GM12891 (cell line): ENCODE measurements at regions not wholly inside any gene's neighbourhood (a gene's known extent, or its start where the extent isn't known, plus 50 kb on each side); places are given as distances from the start of the nearest gene placed in this dataset.

Source experiments
- POLR2A ChIP-seq: IDR thresholded peaks from 2 replicates; pipeline ENCODE4 v1.6.1; 2011; ENCODE audit warnings: low read depth, low read length, control low read depth
- POU2F2 ChIP-seq: IDR thresholded peaks from 2 replicates; pipeline ENCODE4 v1.6.1; 2011; ENCODE audit warnings: low read depth, mild to moderate bottlenecking, control low read depth, low read length, moderate library complexity

DNA sequence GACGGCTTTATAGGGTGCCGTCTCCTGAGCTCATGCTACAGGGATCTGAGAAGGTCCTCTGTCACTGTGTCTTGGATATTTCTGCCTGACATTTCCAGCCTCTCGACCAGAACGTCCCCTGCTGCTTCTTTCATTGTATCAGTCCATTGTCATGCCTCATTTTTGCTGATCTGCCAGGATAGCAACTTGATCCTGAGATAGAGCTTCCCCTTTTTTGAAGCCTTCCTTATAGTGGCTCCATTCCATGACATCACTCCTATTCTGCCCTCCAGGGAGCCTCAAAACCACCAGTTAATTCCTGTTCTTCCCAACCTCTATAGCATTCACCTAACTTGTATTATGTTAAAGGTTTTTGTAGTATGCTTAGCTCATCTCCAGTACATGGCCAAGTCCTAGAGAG lies 431.8 kb upstream of the NOX3 start:
- TF ChIP-seq POLR2A (no peak), POU2F2 (no peak)
